ENCODE measurements at regions not wholly inside any gene's neighbourhood (a gene's known extent, or its start where the extent isn't known, plus 50 kb on each side); places are given as distances from the start of the nearest gene placed in this dataset.
A peak's percentile ranks its signal among the peaks of the same experiment; 100 is the strongest.

GRCh38 chr13:33541456-33541855 lies 255.9 kb upstream of the STARD13 start:
- Histone ChIP-seq H3K9ac (ENCODE audit: low read depth in 1 of 2, low read length in 2 of 2) (peak overlapping the region; percentile 97 to 100), H3K4me3 (ENCODE audit: low read depth in 1 of 3, low read length in 3 of 3) (peak overlapping the region in 1 of 3 donors; percentile 66), H3K27ac (ENCODE audit: low read depth in 1 of 2, low read length in 2 of 2) (peak overlapping the region; percentile 99), H3K9me3 (ENCODE audit: control insufficient read depth in 4 of 4, low read length in 3 of 4) (no peaks in the 10 kb centered on the region), H3K4me1 (ENCODE audit: control insufficient read depth in 4 of 4, insufficient read depth in 4 of 4, low read length in 3 of 4) (peaks cover 0 to 24% (median 10%) of the 10 kb centered on the region in 4 donors), H3K27me3 (ENCODE audit: control insufficient read depth in 4 of 4, insufficient read depth in 4 of 4, low read length in 3 of 4) (no peaks in the 10 kb centered on the region), H3K36me3 (ENCODE audit: control insufficient read depth in 4 of 4, insufficient read depth in 3 of 4, low read depth in 1 of 4, low read length in 3 of 4) (no peaks in the 10 kb centered on the region)
- 80% methylated on average over 7 of the region's 7 CpGs for WGBS
- no peak for TF ChIP-seq NR2F2 (IDR thresholded peaks at IDR 0.05)
- TF ChIP-seq JUND (IDR thresholded peaks at IDR 0.05), result peak in 1 of 2 donors; percentile 3
- DNase-seq (ENCODE audit: low spot score), result no peak

GRCh38 chr13:33541962-33542308 lies 256.4 kb upstream of the STARD13 start:
- Histone ChIP-seq H3K27me3 (ENCODE audit: control insufficient read depth in 4 of 4, insufficient read depth in 4 of 4, low read length in 3 of 4) (no peaks in the 10 kb centered on the region), H3K4me3 (ENCODE audit: low read depth in 1 of 3, low read length in 3 of 3) (peak overlapping the region; percentile 66 to 84 (median 68)), H3K9me3 (ENCODE audit: control insufficient read depth in 4 of 4, low read length in 3 of 4) (no peaks in the 10 kb centered on the region), H3K9ac (ENCODE audit: low read depth in 1 of 2, low read length in 2 of 2) (peak overlapping the region; percentile 97 to 100), H3K27ac (ENCODE audit: low read depth in 1 of 2, low read length in 2 of 2) (peak overlapping the region; percentile 99), H3K4me1 (ENCODE audit: control insufficient read depth in 4 of 4, insufficient read depth in 4 of 4, low read length in 3 of 4) (peaks cover 0 to 24% (median 10%) of the 10 kb centered on the region in 4 donors), H3K36me3 (ENCODE audit: control insufficient read depth in 4 of 4, insufficient read depth in 3 of 4, low read depth in 1 of 4, low read length in 3 of 4) (no peaks in the 10 kb centered on the region)
- 8% methylated on average over 8 of the region's 8 CpGs for WGBS
- TF ChIP-seq EGR1 (IDR thresholded peaks at IDR 0.05; ENCODE audit: low read depth in 2 of 2) (no peak), JUND (IDR thresholded peaks at IDR 0.05) (no peak), TAF1 (conservative IDR thresholded peaks at IDR 0.05) (peak; percentile 46), SP1 (IDR thresholded peaks at IDR 0.05) (no peak), NR2F2 (IDR thresholded peaks at IDR 0.05) (no peak), HNF4A (conservative IDR thresholded peaks at IDR 0.05) (no peak)
- DNase-seq (ENCODE audit: low spot score), result no peak

DNA sequence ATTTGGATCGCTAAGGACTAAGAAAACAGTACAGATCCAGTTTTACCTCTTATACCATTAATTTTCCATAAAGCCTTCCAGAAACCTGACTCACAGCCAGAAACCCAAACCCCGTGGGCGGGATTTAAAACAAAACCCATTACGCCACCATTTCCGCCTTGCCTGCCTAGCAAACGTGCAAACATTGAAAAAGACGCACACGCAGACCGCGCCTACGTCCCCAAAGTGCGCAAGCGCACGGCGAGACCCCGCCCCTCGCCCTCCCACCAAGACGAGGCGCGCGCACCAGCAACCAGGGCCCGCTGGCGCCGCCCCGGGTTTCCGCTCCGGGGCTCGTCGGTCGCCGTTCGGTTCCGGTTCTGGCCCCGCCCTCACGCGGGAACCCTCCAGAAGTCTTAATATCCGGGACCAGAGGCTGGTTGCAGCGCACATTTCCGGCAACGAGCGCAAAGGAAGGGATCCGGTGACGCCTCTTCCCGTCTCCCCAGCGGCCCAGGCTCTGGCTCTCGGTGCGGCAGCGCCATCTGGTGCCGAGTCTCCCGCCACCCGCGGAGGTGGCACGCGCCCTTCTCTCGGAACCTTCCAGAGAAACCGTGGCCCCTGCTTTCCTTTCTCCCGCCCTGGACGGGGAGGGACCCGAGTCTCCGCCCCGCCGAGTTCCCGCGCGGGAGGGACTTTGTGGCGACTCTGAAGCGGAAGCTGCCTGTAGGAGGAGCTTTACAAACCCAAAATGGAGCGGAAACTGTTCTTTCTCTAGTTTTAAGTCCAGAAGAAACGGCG lies 256.9 kb upstream of the STARD13 start:
- WGBS, result under 1% methylated on average over 70 of the region's 70 CpGs
- TF ChIP-seq EGR1 (IDR thresholded peaks at IDR 0.05; ENCODE audit: low read depth in 2 of 2) (peak; percentile 24 to 52), JUND (IDR thresholded peaks at IDR 0.05) (peak; percentile 38 to 42), CTCF (IDR thresholded peaks at IDR 0.05; ENCODE audit: low read depth, low read length, missing input control) (peak; percentile 93), GABPA (IDR thresholded peaks at IDR 0.05 in 1 of 2, conservative IDR thresholded peaks at IDR 0.05 in 1 of 2) (peak; percentile 83 to 96), FOXA1 (IDR thresholded peaks at IDR 0.05) (peak; percentile 75), REST (IDR thresholded peaks at IDR 0.05) (peak; percentile 85), HNF4A (conservative IDR thresholded peaks at IDR 0.05) (peak; percentile 25 to 53), SP1 (IDR thresholded peaks at IDR 0.05) (peak; percentile 84), HNF4G (IDR thresholded peaks at IDR 0.05) (no peak), NR2F2 (IDR thresholded peaks at IDR 0.05) (no peak), YY1 (IDR thresholded peaks at IDR 0.05) (peak; percentile 96), MAX (IDR thresholded peaks at IDR 0.05) (peak; percentile 99), TAF1 (conservative IDR thresholded peaks at IDR 0.05) (peak; percentile 76), FOXA2 (IDR thresholded peaks at IDR 0.05) (peak; percentile 24), RAD21 (IDR thresholded peaks at IDR 0.05) (peak; percentile 96 to 97), RXRA (IDR thresholded peaks at IDR 0.05) (peak; percentile 48 to 58)
- TF ChIP-seq, protein P1, sequence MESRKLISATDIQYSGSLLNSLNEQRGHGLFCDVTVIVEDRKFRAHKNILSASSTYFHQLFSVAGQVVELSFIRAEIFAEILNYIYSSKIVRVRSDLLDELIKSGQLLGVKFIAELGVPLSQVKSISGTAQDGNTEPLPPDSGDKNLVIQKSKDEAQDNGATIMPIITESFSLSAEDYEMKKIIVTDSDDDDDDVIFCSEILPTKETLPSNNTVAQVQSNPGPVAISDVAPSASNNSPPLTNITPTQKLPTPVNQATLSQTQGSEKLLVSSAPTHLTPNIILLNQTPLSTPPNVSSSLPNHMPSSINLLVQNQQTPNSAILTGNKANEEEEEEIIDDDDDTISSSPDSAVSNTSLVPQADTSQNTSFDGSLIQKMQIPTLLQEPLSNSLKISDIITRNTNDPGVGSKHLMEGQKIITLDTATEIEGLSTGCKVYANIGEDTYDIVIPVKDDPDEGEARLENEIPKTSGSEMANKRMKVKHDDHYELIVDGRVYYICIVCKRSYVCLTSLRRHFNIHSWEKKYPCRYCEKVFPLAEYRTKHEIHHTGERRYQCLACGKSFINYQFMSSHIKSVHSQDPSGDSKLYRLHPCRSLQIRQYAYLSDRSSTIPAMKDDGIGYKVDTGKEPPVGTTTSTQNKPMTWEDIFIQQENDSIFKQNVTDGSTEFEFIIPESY (IDR thresholded peaks at IDR 0.05), result peak; percentile 61
- TF ChIP-seq, protein P2, sequence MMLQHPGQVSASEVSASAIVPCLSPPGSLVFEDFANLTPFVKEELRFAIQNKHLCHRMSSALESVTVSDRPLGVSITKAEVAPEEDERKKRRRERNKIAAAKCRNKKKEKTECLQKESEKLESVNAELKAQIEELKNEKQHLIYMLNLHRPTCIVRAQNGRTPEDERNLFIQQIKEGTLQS (IDR thresholded peaks at IDR 0.05), result peak; percentile 17
- peak; percentile 98 for DNase-seq (ENCODE audit: low spot score)
- Histone ChIP-seq H3K27ac (ENCODE audit: low read depth in 1 of 2, low read length in 2 of 2) (peak overlapping the region; percentile 99), H3K4me3 (ENCODE audit: low read depth in 1 of 3, low read length in 3 of 3) (peak overlapping the region; percentile 66 to 84 (median 81)), H3K9ac (ENCODE audit: low read depth in 1 of 2, low read length in 2 of 2) (peak overlapping the region; percentile 99 to 100), H3K27me3 (ENCODE audit: control insufficient read depth in 4 of 4, insufficient read depth in 4 of 4, low read length in 3 of 4) (no peaks in the 10 kb centered on the region), H3K36me3 (ENCODE audit: control insufficient read depth in 4 of 4, insufficient read depth in 3 of 4, low read depth in 1 of 4, low read length in 3 of 4) (no peaks in the 10 kb centered on the region), H3K9me3 (ENCODE audit: control insufficient read depth in 4 of 4, low read length in 3 of 4) (no peaks in the 10 kb centered on the region), H3K4me1 (ENCODE audit: control insufficient read depth in 4 of 4, insufficient read depth in 4 of 4, low read length in 3 of 4) (peaks cover 0 to 29% (median 12%) of the 10 kb centered on the region in 4 donors)
